ENCODE measurements at regions not wholly inside any gene's neighbourhood (a gene's known extent, or its start where the extent isn't known, plus 50 kb on each side); places are given as distances from the start of the nearest gene placed in this dataset.

- BruUV-seq (replicated peaks): no TSS peak
- ATAC-seq (no peak), DNase-seq (no peak)
- H3K9ac ChIP-seq (ENCODE audit: low read length): no peak overlapping the region
- H2AFZ ChIP-seq (ENCODE audit: low read length): no peak overlapping the region
- H3K36me3 ChIP-seq (ENCODE audit: low read depth, low read length): no peaks in the 10 kb centered on the region
- H3K9me2 ChIP-seq (replicated peaks; ENCODE audit: low read length): no peaks in the 10 kb centered on the region
- H3K4me1 ChIP-seq (ENCODE audit: insufficient read depth, low read length): peaks cover 5% of the 10 kb centered on the region; the same call in 1 of the 2 replicates
- CTCF ChIA-PET: no interaction called here
- H3K4me3 ChIP-seq (ENCODE audit: low read length): no peak overlapping the region
- no peaks in the 10 kb centered on the region for H4K20me1 ChIP-seq (ENCODE audit: low read length)
- no peaks in the 10 kb centered on the region for H3F3A ChIP-seq (ENCODE audit: low read length, unreplicated experiment)
- H3K79me2 ChIP-seq (ENCODE audit: low read length): no peaks in the 10 kb centered on the region
- POLR2A ChIA-PET (ENCODE audit: unreplicated experiment): interaction anchor here (0.6 kb wide), 1 partner anchor 128 kb away, joined by 3 read pairs; no protein-coding TSS in a partner anchor
- no peak overlapping the region for H3K27ac ChIP-seq (ENCODE audit: low read length)
- no peak overlapping the region for H3K4me2 ChIP-seq (ENCODE audit: low read length)
- no peaks in the 10 kb centered on the region for H3K9me3 ChIP-seq (ENCODE audit: low read length)
- TF ChIP-seq EZH2phosphoT487 (IDR thresholded peaks at IDR 0.05; ENCODE audit: borderline replicate concordance, low read length) (no peak), CTCF (conservative IDR thresholded peaks at IDR 0.05; ENCODE audit: low read depth, low read length) (no peak), EZH2 (IDR thresholded peaks at IDR 0.05; ENCODE audit: low read length, unreplicated experiment) (no peak)
- H3K27me3 ChIP-seq (ENCODE audit: low read length): peaks cover 57% of the 10 kb centered on the region
- intact Hi-C loops (cut with micrococcal nuclease): loop anchor here (5.0 kb wide), 1 partner anchor 117 kb away; no protein-coding TSS in a partner anchor
These were observed 176.8 kb upstream of the ALKAL2 start for GRCh38 chr2:464562-465309.

GRCh38 chr2:460861-461260 lies 173.0 kb upstream of the ALKAL2 start:
- no peak overlapping the region for H2AFZ ChIP-seq (ENCODE audit: low read length)
- CTCF ChIA-PET: no interaction called here
- POLR2A ChIA-PET (ENCODE audit: unreplicated experiment): no interaction called here
- H4K20me1 ChIP-seq (ENCODE audit: low read length): no peaks in the 10 kb centered on the region
- DNase-seq (peak; percentile 65), ATAC-seq (peak; percentile 33)
- no TSS peak for BruUV-seq (replicated peaks)
- H3K9me3 ChIP-seq (ENCODE audit: low read length): no peaks in the 10 kb centered on the region
- H3K27me3 ChIP-seq (ENCODE audit: low read length): peaks cover 61% of the 10 kb centered on the region
- H3K4me2 ChIP-seq (ENCODE audit: low read length): no peak overlapping the region
- no peak overlapping the region for H3K27ac ChIP-seq (ENCODE audit: low read length)
- H3F3A ChIP-seq (ENCODE audit: low read length, unreplicated experiment): no peaks in the 10 kb centered on the region
- H3K36me3 ChIP-seq (ENCODE audit: low read depth, low read length): no peaks in the 10 kb centered on the region
- H3K79me2 ChIP-seq (ENCODE audit: low read length): no peaks in the 10 kb centered on the region
- intact Hi-C loops (cut with micrococcal nuclease): loop anchor here (5.0 kb wide), 1 partner anchor 114 kb away; no protein-coding TSS in a partner anchor
- H3K9ac ChIP-seq (ENCODE audit: low read length): no peak overlapping the region
- no peak overlapping the region for H3K4me3 ChIP-seq (ENCODE audit: low read length)
- no peak for TF ChIP-seq CTCF (conservative IDR thresholded peaks at IDR 0.05; ENCODE audit: low read depth, low read length)
- no peak for TF ChIP-seq EZH2phosphoT487 (IDR thresholded peaks at IDR 0.05; ENCODE audit: borderline replicate concordance, low read length)
- TF ChIP-seq EZH2 (IDR thresholded peaks at IDR 0.05; ENCODE audit: low read length, unreplicated experiment): no peak
- H3K9me2 ChIP-seq (replicated peaks; ENCODE audit: low read length): no peaks in the 10 kb centered on the region
- peaks cover 7% of the 10 kb centered on the region; the same call in 1 of the 2 replicates for H3K4me1 ChIP-seq (ENCODE audit: insufficient read depth, low read length)

- no TSS peak for BruUV-seq (replicated peaks)
- Histone ChIP-seq H3K79me2 (ENCODE audit: low read length) (no peaks in the 10 kb centered on the region), H3K9ac (ENCODE audit: low read length) (no peak overlapping the region), H3K4me2 (ENCODE audit: low read length) (no peak overlapping the region), H3K27me3 (ENCODE audit: low read length) (peaks cover 61% of the 10 kb centered on the region), H3F3A (ENCODE audit: low read length, unreplicated experiment) (no peaks in the 10 kb centered on the region), H3K4me3 (ENCODE audit: low read length) (no peak overlapping the region), H3K36me3 (ENCODE audit: low read depth, low read length) (no peaks in the 10 kb centered on the region), H4K20me1 (ENCODE audit: low read length) (no peaks in the 10 kb centered on the region), H2AFZ (ENCODE audit: low read length) (no peak overlapping the region), H3K9me3 (ENCODE audit: low read length) (no peaks in the 10 kb centered on the region), H3K27ac (ENCODE audit: low read length) (no peak overlapping the region), H3K9me2 (replicated peaks; ENCODE audit: low read length) (no peaks in the 10 kb centered on the region), H3K4me1 (ENCODE audit: insufficient read depth, low read length) (peaks cover 7% of the 10 kb centered on the region; the same call in 1 of the 2 replicates)
- ATAC-seq (no peak), DNase-seq (no peak)
- POLR2A ChIA-PET (ENCODE audit: unreplicated experiment): no interaction called here
- intact Hi-C loops (cut with micrococcal nuclease): loop anchor here (5.0 kb wide), 1 partner anchor 113 kb away; no protein-coding TSS in a partner anchor
- CTCF ChIA-PET: no interaction called here
- TF ChIP-seq CTCF (conservative IDR thresholded peaks at IDR 0.05; ENCODE audit: low read depth, low read length): no peak
These were observed 172.0 kb upstream of the ALKAL2 start for GRCh38 chr2:459931-460330.

Data from PC-3 (cell line).